ENCODE measurements at regions not wholly inside any gene's neighbourhood (a gene's known extent, or its start where the extent isn't known, plus 50 kb on each side); places are given as distances from the start of the nearest gene placed in this dataset.

- TF ChIP-seq HDGF (IDR thresholded peaks at IDR 0.05; ENCODE audit: borderline replicate concordance) (no peak), TARDBP (IDR thresholded peaks at IDR 0.05) (no peak), LEF1 (IDR thresholded peaks at IDR 0.05; ENCODE audit: borderline replicate concordance) (no peak), FOXK2 (IDR thresholded peaks at IDR 0.05) (no peak), SP1 (IDR thresholded peaks at IDR 0.05) (no peak), ZNF384 (IDR thresholded peaks at IDR 0.05) (no peak), NFRKB (IDR thresholded peaks at IDR 0.05) (no peak), FOXA1 (IDR thresholded peaks at IDR 0.05) (no peak), PKNOX1 (IDR thresholded peaks at IDR 0.05) (no peak), ELF4 (IDR thresholded peaks at IDR 0.05) (no peak)
These were observed 59.4 kb upstream of the ATP2C1 start for GRCh38 chr3:130834476-130834875.
